GM21528 (cell line): ENCODE measurements at regions not wholly inside any gene's neighbourhood (a gene's known extent, or its start where the extent isn't known, plus 50 kb on each side); places are given as distances from the start of the nearest gene placed in this dataset.

Source experiments
- ATAC-seq: cut with Tn5 transposase; IDR thresholded peaks from one replicate; pipeline ENCODE4 v1.9.1; 2021; ENCODE audit warnings: mild to moderate bottlenecking, moderate library complexity; ENCODE audit not compliant: unreplicated experiment, low FRiP score

- ATAC-seq, result no peak
These were observed 122.9 kb downstream of the DMRTA2 start for GRCh38 chr1:50300297-50300696.

- ATAC-seq, result no peak
These were observed 127.7 kb downstream of the DMRTA2 start for GRCh38 chr1:50295566-50295965.

GRCh38 chr1:50292276-50292675 lies 131.0 kb downstream of the DMRTA2 start:
- ATAC-seq, result no peak

- no peak for ATAC-seq
These were observed 133.7 kb downstream of the DMRTA2 start for GRCh38 chr1:50289495-50289894.

- ATAC-seq, result no peak
These were observed 137.2 kb downstream of the DMRTA2 start for GRCh38 chr1:50285994-50286393.

GRCh38 chr1:50279622-50280330 lies 143.5 kb downstream of the DMRTA2 start:
- no peak for ATAC-seq

- no peak for ATAC-seq
These were observed 144.3 kb downstream of the DMRTA2 start for GRCh38 chr1:50278961-50279360.

GRCh38 chr1:50278410-50278809 lies 144.8 kb downstream of the DMRTA2 start:
- no peak for ATAC-seq

- ATAC-seq, result no peak
These were observed 147.7 kb downstream of the DMRTA2 start for GRCh38 chr1:50275566-50275965.

- ATAC-seq, result no peak
These were observed 150.3 kb downstream of the DMRTA2 start for GRCh38 chr1:50272912-50273311.

- ATAC-seq, result no peak
These were observed 151.2 kb downstream of the DMRTA2 start for GRCh38 chr1:50271968-50272578.

GRCh38 chr1:50271337-50271736 lies 151.9 kb downstream of the DMRTA2 start:
- no peak for ATAC-seq

GRCh38 chr1:50270926-50271325 lies 152.3 kb downstream of the DMRTA2 start:
- ATAC-seq, result no peak

GRCh38 chr1:50268049-50268448 lies 155.2 kb downstream of the DMRTA2 start:
- ATAC-seq, result no peak

GRCh38 chr1:50266509-50266908 lies 156.7 kb downstream of the DMRTA2 start:
- ATAC-seq, result no peak

GRCh38 chr1:50265790-50266314 lies 157.1 kb downstream of the ELAVL4 start:
- ATAC-seq, result no peak

GRCh38 chr1:50264590-50264989 lies 155.9 kb downstream of the ELAVL4 start:
- no peak for ATAC-seq

- ATAC-seq, result no peak
These were observed 153.7 kb downstream of the ELAVL4 start for GRCh38 chr1:50262436-50262835.

- ATAC-seq, result no peak
These were observed 153.2 kb downstream of the ELAVL4 start for GRCh38 chr1:50261951-50262350.

- no peak for ATAC-seq
These were observed 149.4 kb downstream of the ELAVL4 start for GRCh38 chr1:50257940-50258685.

GRCh38 chr1:50257029-50257428 lies 148.3 kb downstream of the ELAVL4 start:
- ATAC-seq, result no peak
